ENCODE measurements at regions not wholly inside any gene's neighbourhood (a gene's known extent, or its start where the extent isn't known, plus 50 kb on each side); places are given as distances from the start of the nearest gene placed in this dataset.

GRCh38 chr18:4510711-4511110, 55.6 kb upstream of the DLGAP1 start:
- DNase-seq, result no peak

- no peak for DNase-seq
Observed at GRCh38 chr18:4510160-4510559, 55.1 kb upstream of the DLGAP1 start.
